Erythroblast (primary cell): ENCODE measurements at regions not wholly inside any gene's neighbourhood (a gene's known extent, or its start where the extent isn't known, plus 50 kb on each side); places are given as distances from the start of the nearest gene placed in this dataset.

Experiments
- GATA1 ChIP-seq: IDR thresholded peaks from 2 replicates; pipeline ENCODE4 v1.6.1; 2011; ENCODE audit warnings: low read depth, mild to moderate bottlenecking, control low read depth, low read length, moderate library complexity
- POLR2A ChIP-seq: IDR thresholded peaks from 2 replicates; pipeline ENCODE4 v1.6.1; 2011; ENCODE audit warnings: mild to moderate bottlenecking, low read length

DNA sequence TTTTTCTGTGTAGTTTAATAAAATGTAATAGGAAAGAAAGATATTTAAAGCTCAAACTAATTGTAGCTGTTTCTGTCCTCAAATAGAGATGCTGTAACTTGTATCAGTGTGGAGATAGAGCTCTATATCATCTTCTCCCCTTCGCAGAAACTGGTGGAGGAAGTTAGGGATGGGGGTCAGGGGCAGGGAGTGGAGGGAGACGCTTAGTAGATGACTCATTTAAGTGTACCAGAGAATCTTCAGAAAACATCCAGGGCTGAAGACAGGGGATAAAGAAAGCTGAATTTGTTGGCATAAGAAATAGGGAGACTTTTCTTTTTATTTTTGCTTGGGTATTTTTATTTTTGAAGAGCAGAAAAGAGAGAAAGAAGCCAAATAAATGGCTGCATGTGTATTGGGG is 282.6 kb upstream of the DPYD start:
- TF ChIP-seq POLR2A (no peak), GATA1 (no peak)
